Stomach (tissue), 4 donors: ENCODE measurements at regions not wholly inside any gene's neighbourhood (a gene's known extent, or its start where the extent isn't known, plus 50 kb on each side); places are given as distances from the start of the nearest gene placed in this dataset.

ENCODE experiments used
- CTCF ChIP-seq, 7 experiments: fragments of 450-650 bp in 4 of 7; fragments of 200-600 bp in 3 of 7; sonication (generic) in 3 of 7; IDR thresholded peaks; one replicate each; pipeline ENCODE4 v1.5.1; 2016 to 2019; ENCODE audit warnings: antibody characterized with exemption in 7 of 7, control low read depth in 2 of 7, mild to moderate bottlenecking in 1 of 7
- POLR2A ChIP-seq, 4 donors: fragments of 450-650 bp; IDR thresholded peaks; one replicate each; pipeline ENCODE4 v1.6.1; 2016; ENCODE audit warnings: antibody characterized with exemption in 4 of 4, control low read depth in 2 of 4, mild to moderate bottlenecking in 1 of 4, moderate library complexity in 1 of 4

GRCh38 chr4:155085843-155086530 lies 122.4 kb upstream of the NPY2R start:
- TF ChIP-seq CTCF (IDR thresholded peaks at IDR 0.05) (no peak), POLR2A (IDR thresholded peaks at IDR 0.05) (no peak)
